ENCODE measurements at regions not wholly inside any gene's neighbourhood (a gene's known extent, or its start where the extent isn't known, plus 50 kb on each side); places are given as distances from the start of the nearest gene placed in this dataset.

GRCh38 chr3:88863196-88863595 lies 244.2 kb upstream of the EPHA3 start:
- TF ChIP-seq CTCF (IDR thresholded peaks at IDR 0.05; ENCODE audit: low read length) (no peak), EZH2 (IDR thresholded peaks at IDR 0.05; ENCODE audit: borderline replicate concordance, low read length) (no peak)

Measured in OCI-LY1 (cell line).